ENCODE measurements at regions not wholly inside any gene's neighbourhood (a gene's known extent, or its start where the extent isn't known, plus 50 kb on each side); places are given as distances from the start of the nearest gene placed in this dataset.
"Not testable (repeated sequence)": the region's sequence is repeated elsewhere in the genome, so short reads cannot be mapped to it uniquely, and the experiment has no call there.

DNA sequence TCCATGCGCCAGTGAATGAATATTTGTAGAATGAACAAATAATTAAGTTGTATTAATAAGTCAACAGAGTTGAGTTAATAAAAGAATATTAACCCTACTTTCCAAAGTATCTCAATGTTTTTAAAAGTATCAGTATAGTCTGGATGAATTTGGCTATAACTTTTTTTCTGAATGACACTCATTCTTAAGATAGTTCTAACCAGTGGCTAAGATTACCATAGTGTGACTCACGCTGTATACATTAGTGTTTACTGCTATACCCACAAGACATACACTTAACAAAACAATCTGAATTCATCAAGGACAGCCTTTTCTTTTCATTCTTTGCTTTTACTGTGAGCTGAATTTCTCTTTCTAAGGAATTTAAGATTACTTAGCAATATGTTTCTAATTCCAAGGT, 77.0 kb upstream of the PDE1A start:
- TF ChIP-seq, protein P1, sequence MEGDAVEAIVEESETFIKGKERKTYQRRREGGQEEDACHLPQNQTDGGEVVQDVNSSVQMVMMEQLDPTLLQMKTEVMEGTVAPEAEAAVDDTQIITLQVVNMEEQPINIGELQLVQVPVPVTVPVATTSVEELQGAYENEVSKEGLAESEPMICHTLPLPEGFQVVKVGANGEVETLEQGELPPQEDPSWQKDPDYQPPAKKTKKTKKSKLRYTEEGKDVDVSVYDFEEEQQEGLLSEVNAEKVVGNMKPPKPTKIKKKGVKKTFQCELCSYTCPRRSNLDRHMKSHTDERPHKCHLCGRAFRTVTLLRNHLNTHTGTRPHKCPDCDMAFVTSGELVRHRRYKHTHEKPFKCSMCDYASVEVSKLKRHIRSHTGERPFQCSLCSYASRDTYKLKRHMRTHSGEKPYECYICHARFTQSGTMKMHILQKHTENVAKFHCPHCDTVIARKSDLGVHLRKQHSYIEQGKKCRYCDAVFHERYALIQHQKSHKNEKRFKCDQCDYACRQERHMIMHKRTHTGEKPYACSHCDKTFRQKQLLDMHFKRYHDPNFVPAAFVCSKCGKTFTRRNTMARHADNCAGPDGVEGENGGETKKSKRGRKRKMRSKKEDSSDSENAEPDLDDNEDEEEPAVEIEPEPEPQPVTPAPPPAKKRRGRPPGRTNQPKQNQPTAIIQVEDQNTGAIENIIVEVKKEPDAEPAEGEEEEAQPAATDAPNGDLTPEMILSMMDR (IDR thresholded peaks at IDR 0.05; ENCODE audit: unreplicated experiment): no peak
- H3K27ac Mint-ChIP-seq: no peak overlapping the region
- no peaks in the 10 kb centered on the region for H3K27me3 Mint-ChIP-seq (ENCODE audit: low read depth)
- H3K4me3 Mint-ChIP-seq: no peak overlapping the region
- H3K36me3 Mint-ChIP-seq: no peaks in the 10 kb centered on the region
- H3K9me3 Mint-ChIP-seq: no peaks in the 10 kb centered on the region
- no peaks in the 10 kb centered on the region for H3K4me1 Mint-ChIP-seq
- no peak for DNase-seq (ENCODE audit: low spot score in 2 of 2, unreplicated experiment in 2 of 2)

DNA sequence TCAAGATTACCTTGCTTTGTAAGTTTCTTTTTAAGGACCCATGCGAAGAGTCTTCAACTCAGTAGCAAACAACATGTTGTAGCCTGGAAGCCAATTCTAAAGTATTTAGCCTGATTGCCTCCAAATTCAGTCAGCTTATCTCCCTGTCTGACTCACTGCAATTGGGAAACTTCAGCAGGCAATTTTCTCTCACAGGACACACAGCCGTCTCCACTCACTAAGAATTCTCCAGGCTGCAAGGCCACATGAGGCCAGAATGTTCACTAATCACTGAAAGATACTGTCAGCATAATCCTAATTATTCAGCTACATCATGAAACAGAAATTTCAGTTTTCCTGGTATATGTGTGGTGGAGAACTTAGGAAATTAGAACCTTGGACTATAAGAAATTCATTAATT, 78.1 kb upstream of the PDE1A start:
- no peaks in the 10 kb centered on the region for H3K36me3 Mint-ChIP-seq
- TF ChIP-seq, protein P1 (IDR thresholded peaks at IDR 0.05; ENCODE audit: unreplicated experiment): no peak
- no peaks in the 10 kb centered on the region for H3K27me3 Mint-ChIP-seq (ENCODE audit: low read depth)
- DNase-seq (ENCODE audit: low spot score in 2 of 2, unreplicated experiment in 2 of 2): no peak
- H3K4me1 Mint-ChIP-seq: no peaks in the 10 kb centered on the region
- H3K4me3 Mint-ChIP-seq: no peak overlapping the region
- no peak overlapping the region for H3K27ac Mint-ChIP-seq
- no peaks in the 10 kb centered on the region for H3K9me3 Mint-ChIP-seq

DNA sequence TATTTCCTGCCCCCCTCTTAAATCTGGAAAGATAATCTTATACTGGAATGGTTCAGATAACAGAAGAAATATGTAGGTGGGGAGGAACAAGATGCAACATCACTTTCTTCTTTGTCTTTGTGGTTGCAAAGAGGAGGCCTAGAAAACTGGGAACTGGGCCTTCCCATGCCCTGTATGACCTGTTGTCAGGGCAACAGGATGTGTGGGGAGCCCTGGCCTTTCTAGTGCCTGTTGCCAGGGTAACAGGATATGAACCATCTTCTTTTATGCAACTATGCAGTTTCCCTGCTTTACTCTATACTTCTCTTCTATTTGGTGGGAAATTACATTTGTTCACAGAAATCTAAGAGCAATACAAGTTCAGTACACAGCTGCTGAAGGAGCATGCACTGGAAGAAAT, 79.8 kb upstream of the PDE1A start:
- no peak for DNase-seq (ENCODE audit: low spot score in 2 of 2, unreplicated experiment in 2 of 2)
- no peak overlapping the region for H3K4me3 Mint-ChIP-seq
- H3K36me3 Mint-ChIP-seq: no peaks in the 10 kb centered on the region
- H3K27me3 Mint-ChIP-seq (ENCODE audit: low read depth): no peaks in the 10 kb centered on the region
- no peaks in the 10 kb centered on the region for H3K9me3 Mint-ChIP-seq
- no peak overlapping the region for H3K27ac Mint-ChIP-seq
- no peaks in the 10 kb centered on the region for H3K4me1 Mint-ChIP-seq
- TF ChIP-seq, protein P1 (IDR thresholded peaks at IDR 0.05; ENCODE audit: unreplicated experiment): no peak

DNA sequence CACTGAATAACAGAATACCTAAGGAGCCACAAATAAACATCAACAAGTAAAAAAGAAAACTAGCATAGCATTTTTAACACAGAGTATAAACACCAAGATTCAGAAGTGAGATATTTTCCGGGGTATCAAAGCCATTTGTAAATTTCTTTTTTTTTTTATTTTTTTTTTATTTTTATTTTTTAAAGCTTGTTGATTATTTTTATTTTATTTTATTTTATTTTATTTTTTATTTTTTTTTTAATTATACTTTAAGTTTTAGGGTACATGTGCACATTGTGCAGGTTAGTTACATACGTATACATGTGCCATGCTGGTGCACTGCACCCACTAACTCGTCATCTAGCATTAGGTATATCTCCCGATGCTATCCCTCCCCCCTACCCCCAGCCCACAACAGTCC, 81.7 kb upstream of the PDE1A start:
- H3K27ac Mint-ChIP-seq; H3K27me3 Mint-ChIP-seq (ENCODE audit: low read depth); DNase-seq (ENCODE audit: low spot score in 2 of 2, unreplicated experiment in 2 of 2); H3K4me1 Mint-ChIP-seq; H3K36me3 Mint-ChIP-seq; H3K4me3 Mint-ChIP-seq: not testable (repeated sequence)
- peaks cover 10% of the 10 kb centered on the region for H3K9me3 Mint-ChIP-seq

DNA sequence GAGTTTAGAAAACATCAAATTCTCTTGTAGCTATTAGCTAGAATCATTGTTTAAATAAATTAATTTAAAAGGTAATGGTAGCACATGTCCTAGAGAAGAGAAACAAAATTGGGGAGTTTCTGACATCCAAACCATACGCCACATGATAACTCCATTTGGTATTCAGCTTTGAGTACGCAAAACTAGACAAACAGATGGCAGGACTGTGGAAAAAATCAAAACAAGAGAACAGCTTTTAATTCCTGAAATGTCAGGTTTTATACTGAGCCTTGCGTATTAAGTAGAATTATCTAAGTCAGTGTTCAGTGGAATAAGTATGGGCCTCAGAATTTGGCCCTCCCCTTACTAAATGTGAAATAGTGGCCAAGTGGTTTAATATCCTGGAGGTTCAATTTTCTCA, 82.4 kb upstream of the PDE1A start:
- no peak overlapping the region for H3K4me3 Mint-ChIP-seq
- no peaks in the 10 kb centered on the region for H3K4me1 Mint-ChIP-seq
- no peaks in the 10 kb centered on the region for H3K36me3 Mint-ChIP-seq
- H3K27ac Mint-ChIP-seq: no peak overlapping the region
- TF ChIP-seq, protein P1 (IDR thresholded peaks at IDR 0.05; ENCODE audit: unreplicated experiment): no peak
- DNase-seq (ENCODE audit: low spot score in 2 of 2, unreplicated experiment in 2 of 2): no peak
- no peaks in the 10 kb centered on the region for H3K27me3 Mint-ChIP-seq (ENCODE audit: low read depth)
- peaks cover 14% of the 10 kb centered on the region for H3K9me3 Mint-ChIP-seq

DNA sequence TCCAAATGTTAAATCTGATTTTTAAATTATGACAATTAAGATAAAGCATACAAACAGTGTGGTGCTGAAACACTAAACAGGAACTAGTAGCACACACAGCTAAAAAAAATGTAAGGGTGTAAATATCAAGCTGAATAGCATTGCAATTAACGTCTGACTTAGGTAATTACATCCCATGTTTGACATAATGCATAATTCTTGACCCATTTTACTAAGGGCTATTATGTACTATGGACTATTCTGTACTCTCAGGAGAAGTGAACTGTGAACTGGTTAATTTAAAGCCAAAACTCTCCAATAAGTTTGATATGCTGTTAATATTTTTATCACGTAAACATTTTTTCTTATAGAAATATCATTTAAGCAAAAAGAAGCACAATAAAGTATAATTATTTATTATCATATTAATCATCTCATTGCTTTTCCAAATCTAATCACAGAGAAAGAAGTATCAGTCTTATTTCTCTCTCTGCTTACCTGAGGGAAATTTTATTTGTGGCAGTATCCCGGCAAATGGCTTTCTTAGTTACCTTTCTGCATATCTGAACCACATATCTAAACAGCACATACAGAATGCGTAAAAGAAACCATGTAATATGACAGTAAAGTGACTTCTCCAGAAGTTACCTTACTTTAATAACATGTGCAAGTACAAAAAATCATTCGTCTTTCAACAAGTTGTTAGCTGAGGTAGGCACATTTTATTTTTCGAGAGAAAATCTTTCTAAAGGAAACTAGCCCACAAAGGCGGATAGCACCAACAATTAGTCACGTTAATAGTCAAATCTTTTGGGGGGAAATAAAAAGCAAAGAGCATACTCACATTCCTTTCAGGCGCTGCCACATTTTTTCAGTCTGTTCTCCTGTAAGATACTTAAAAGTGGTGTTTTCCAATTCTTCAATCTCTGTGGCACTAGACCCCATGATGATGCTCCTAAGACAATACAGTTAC, 94.9 kb upstream of the PDE1A start:
- Mint-ChIP-seq H3K27me3 (ENCODE audit: low read depth) (no peaks in the 10 kb centered on the region), H3K9me3 (no peaks in the 10 kb centered on the region), H3K4me1 (peaks cover 3% of the 10 kb centered on the region), H3K36me3 (no peaks in the 10 kb centered on the region), H3K27ac (no peak overlapping the region), H3K4me3 (no peak overlapping the region)
- DNase-seq (ENCODE audit: low spot score in 2 of 2, unreplicated experiment in 2 of 2): no peak
- TF ChIP-seq, protein P1 (IDR thresholded peaks at IDR 0.05; ENCODE audit: unreplicated experiment): no peak
